GM10266 (cell line): ENCODE measurements at regions not wholly inside any gene's neighbourhood (a gene's known extent, or its start where the extent isn't known, plus 50 kb on each side); places are given as distances from the start of the nearest gene placed in this dataset.

Experiments used
- DNase-seq: peaks from one replicate; pipeline ENCODE4 v3.0.0; 2012; ENCODE audit errors: extremely low spot score
- TF ChIP-seq, protein P1 (sequence below): IDR thresholded peaks from 2 replicates; pipeline ENCODE4 v1.5.1; 2012; ENCODE audit warnings: mild to moderate bottlenecking, low read depth; ENCODE audit not compliant: control insufficient read depth, insufficient read depth; ENCODE audit errors: missing control alignments

DNA sequence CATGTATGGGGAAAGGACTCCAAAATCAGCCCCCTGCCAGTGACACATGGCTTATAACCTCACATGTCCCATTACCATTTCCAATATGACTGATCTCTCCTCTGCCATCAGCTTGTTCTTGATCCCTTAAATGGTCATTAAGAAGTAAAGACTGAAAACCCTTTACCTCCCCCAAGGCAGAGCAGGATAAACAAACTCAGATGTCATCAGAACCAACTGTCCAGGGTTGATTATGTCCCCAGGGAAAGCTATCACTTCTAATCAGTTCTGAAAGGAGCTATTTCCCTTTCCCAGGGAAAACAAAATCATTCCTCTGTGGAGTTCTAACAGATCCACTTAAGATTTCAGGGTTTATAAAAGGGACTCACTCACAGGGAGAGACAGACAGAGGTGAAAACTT is 350.9 kb downstream of the SUCLA2 start:
- no peak for DNase-seq
- TF ChIP-seq, protein P1, sequence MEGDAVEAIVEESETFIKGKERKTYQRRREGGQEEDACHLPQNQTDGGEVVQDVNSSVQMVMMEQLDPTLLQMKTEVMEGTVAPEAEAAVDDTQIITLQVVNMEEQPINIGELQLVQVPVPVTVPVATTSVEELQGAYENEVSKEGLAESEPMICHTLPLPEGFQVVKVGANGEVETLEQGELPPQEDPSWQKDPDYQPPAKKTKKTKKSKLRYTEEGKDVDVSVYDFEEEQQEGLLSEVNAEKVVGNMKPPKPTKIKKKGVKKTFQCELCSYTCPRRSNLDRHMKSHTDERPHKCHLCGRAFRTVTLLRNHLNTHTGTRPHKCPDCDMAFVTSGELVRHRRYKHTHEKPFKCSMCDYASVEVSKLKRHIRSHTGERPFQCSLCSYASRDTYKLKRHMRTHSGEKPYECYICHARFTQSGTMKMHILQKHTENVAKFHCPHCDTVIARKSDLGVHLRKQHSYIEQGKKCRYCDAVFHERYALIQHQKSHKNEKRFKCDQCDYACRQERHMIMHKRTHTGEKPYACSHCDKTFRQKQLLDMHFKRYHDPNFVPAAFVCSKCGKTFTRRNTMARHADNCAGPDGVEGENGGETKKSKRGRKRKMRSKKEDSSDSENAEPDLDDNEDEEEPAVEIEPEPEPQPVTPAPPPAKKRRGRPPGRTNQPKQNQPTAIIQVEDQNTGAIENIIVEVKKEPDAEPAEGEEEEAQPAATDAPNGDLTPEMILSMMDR, result no peak

DNA sequence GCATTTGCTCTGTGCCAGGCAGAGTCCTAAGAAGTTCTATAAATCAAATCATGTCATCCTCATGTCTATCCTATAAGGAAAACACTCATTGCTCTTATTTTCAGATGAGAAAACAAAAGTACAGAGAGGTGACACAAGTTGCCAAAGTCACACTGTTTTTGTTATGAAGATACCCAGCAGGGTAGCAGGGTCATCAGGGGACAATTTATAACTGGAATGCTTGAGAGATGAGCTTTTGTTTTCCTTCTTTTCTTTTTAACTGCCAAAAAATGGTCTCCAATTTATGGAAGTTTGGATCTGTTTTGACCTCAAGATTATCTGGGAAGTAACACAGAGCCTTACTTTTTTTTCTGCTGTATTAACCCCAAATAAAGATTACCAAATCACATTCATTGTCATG is 354.1 kb downstream of the SUCLA2 start:
- DNase-seq, result no peak
- TF ChIP-seq, protein P1, result no peak

DNA sequence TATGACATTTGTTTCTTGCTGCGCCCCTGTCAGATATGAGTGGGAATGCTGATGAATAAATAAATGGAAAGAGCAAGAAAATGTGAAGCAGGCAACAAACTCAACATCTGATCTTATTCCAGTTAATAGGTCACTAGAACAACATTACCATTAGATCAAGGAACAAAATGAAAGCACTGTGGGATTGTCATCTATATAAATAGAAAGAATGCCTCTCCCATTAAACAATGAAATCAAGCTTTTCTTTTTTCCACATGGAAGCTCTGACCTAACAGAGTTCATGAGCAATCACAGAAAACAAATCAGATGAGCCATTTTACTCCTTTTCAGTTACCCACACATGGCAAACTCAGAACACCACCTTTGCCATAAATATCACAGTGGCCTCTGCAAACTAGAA is 354.8 kb downstream of the SUCLA2 start:
- TF ChIP-seq, protein P1, result no peak
- no peak for DNase-seq

DNA sequence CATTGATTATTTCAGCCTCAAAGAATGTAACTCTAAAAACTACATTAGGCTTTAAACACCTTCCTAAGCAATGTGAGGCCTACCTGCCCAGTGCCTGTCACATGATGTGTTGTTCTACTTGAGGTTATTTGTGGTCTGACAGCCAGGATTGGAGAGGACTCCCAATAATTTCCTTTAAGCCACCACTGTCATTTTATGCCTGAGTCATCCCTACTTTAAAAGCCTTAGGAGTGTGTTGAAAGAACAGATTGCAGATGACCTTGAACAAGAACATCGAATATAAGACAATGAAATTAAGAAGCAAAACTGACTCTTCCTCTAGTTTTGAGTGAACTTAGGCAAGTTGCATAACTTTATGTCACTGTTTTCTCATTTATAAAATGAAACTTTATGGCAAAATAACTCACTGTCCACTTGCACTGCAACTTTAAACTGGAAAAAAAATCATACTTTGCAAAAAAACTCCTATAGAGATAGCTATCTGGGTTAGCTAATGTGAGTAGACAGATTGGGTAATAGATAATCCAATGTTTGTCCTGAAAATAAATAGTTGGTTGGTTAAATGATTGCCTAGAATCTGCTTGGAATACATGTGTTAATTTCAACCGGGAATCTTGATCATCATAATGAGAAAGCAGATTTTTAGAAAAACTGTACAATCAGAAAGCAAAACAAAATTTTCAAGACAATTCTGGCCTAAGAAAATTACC is 361.2 kb downstream of the SUCLA2 start:
- TF ChIP-seq, protein P1, result no peak
- DNase-seq, result no peak

DNA sequence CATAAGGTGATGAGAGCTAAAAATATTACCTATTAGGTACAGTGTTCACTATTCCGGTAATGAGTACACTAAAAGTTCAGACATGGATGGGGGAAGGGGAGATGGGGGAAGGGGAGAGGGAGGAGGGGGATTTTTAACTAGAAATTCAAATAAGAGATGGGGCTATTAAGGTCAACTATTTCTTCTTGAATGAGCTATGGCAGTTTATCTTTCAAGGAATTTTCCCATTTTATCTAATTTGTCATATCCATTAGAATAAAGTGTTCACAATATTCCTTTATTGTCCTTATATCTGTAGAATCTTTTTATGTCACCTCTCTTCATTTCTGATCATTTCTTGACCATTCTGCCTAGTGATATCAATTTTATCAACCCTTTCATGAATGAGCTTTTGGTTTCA is 362.4 kb downstream of the SUCLA2 start:
- DNase-seq, result no peak
- TF ChIP-seq, protein P1, result no peak

DNA sequence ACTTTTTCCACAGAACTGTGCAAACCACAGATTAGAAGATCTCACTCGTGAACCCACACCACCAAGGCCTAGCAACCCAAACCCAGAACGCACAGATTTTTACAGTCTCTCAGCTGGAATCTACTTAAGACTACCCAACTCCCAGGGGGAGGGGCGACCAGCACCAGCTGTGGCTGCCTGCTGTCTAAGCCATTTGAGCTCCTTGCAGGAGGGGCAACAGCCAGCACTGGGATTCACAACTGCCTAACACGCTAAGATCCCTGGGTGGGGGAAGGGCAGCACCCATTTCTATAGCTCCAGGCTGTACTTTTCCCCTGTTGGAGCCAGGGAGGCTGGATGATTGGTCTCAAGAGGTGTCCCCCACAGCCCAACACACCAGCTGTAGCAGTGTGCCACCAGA is 368.8 kb downstream of the SUCLA2 start:
- TF ChIP-seq, protein P1, result no peak
- DNase-seq, result no peak

DNA sequence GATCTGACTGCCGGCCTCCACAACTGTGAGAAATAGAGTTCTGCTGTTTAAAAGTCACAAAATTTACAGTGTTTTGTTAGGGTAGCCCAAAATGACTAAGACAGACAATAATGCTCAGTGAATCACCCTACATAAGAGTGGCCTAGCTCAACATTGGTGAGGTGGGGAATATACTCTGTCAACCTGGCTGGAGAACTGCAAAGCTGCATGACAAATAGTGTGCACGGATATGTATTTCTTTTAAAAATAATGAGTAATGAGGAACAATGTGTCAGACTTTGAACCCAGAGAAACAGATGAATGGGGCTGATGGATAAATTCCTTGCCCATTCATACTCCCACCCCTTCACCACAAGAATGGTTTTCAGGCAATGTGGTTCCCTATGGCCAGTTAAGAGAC is 372.4 kb downstream of the SUCLA2 start:
- TF ChIP-seq, protein P1, result no peak
- no peak for DNase-seq
